ENCODE measurements at regions not wholly inside any gene's neighbourhood (a gene's known extent, or its start where the extent isn't known, plus 50 kb on each side); places are given as distances from the start of the nearest gene placed in this dataset.

- Histone ChIP-seq H3K9me3 (no peaks in the 10 kb centered on the region), H3K27me3 (no peaks in the 10 kb centered on the region), H3K4me3 (no peak overlapping the region), H3K27ac (no peak overlapping the region), H3K4me1 (peaks cover 0 to 12% (median 0%) of the 10 kb centered on the region in 4 donors), H3K36me3 (no peaks in the 10 kb centered on the region)
- intact Hi-C loops (cut with DNase I; ENCODE audit: low total_unique reads): no loop called here
- TF ChIP-seq, protein P1, sequence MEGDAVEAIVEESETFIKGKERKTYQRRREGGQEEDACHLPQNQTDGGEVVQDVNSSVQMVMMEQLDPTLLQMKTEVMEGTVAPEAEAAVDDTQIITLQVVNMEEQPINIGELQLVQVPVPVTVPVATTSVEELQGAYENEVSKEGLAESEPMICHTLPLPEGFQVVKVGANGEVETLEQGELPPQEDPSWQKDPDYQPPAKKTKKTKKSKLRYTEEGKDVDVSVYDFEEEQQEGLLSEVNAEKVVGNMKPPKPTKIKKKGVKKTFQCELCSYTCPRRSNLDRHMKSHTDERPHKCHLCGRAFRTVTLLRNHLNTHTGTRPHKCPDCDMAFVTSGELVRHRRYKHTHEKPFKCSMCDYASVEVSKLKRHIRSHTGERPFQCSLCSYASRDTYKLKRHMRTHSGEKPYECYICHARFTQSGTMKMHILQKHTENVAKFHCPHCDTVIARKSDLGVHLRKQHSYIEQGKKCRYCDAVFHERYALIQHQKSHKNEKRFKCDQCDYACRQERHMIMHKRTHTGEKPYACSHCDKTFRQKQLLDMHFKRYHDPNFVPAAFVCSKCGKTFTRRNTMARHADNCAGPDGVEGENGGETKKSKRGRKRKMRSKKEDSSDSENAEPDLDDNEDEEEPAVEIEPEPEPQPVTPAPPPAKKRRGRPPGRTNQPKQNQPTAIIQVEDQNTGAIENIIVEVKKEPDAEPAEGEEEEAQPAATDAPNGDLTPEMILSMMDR (IDR thresholded peaks at IDR 0.05): no peak
- DNase-seq: no peak
Measured at GRCh38 chr1:175840787-175841186, 97.4 kb upstream of the TNR start.

DNA sequence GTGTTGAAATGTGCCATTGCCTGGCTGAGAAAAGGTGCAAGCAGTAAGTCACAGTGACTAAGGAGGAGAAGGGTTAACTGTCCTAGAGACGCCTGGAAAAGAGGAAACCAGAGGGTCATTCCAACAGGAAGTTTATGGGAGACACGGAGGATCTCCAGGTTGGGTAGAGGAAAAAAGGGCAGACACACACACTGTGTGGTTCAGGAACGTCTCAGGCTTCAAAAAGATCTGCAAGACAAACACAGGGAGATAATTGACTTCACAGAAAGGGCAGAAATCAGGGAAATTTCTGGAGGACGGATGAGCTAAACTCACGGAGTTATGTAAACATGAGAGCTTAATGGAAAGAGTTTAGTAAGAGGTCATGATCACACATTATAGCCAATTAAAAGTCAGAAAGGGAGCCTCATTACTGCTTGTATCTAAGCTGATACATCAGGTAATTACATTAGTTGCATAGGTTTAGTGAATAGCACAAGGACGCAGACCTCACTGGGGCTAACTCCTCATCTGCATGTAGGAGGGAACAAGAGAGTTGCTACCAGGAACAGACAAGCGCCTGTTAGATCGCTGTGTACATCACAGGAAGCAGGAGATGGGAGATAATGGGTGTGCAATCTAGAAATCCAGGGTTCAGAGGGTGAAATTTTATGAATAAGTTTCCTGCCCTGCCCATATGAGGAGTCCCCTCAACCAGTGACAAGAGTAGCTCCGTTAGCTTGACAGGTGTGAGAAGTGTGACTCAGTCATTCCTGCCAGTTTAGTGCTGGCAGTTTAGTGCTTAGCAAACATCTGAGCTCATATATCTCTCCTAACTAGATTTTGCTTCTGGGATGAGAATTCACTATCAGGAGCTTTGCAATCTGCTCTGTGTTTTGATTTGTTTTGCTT, 96.6 kb upstream of the TNR start:
- Histone ChIP-seq H3K27me3 (no peaks in the 10 kb centered on the region), H3K36me3 (no peaks in the 10 kb centered on the region), H3K27ac (no peak overlapping the region), H3K9me3 (no peaks in the 10 kb centered on the region), H3K4me1 (peaks cover 0 to 6% (median 0%) of the 10 kb centered on the region in 4 donors), H3K4me3 (no peak overlapping the region)
- TF ChIP-seq, protein P1 (IDR thresholded peaks at IDR 0.05): no peak
- DNase-seq: no peak
- intact Hi-C loops (cut with DNase I; ENCODE audit: low total_unique reads): no loop called here

DNA sequence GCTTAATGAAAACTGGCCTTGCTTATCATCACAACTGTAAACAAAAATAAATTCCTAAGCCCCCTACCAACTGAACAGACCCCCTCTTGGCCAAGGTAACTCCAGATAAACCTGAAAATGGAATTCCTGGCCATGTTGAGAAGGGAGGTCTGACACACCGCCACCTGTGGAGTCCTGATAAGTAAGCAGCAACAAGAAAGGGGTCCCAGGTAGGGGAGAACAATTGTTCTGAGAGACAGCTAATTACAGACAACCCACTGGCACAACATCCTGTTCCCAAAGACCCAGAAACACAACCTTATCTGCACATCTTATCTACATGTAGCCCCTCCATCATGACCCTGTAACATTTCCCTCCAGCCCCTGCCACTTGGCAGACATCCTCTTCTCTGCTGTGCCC, 91.2 kb upstream of the TNR start:
- no peaks in the 10 kb centered on the region for H3K36me3 ChIP-seq
- H3K4me3 ChIP-seq: no peak overlapping the region
- no peak overlapping the region for H3K27ac ChIP-seq
- H3K27me3 ChIP-seq: no peaks in the 10 kb centered on the region
- no peaks in the 10 kb centered on the region for H3K4me1 ChIP-seq
- intact Hi-C loops (cut with DNase I; ENCODE audit: low total_unique reads): no loop called here
- DNase-seq: no peak
- TF ChIP-seq, protein P1 (IDR thresholded peaks at IDR 0.05): no peak
- no peaks in the 10 kb centered on the region for H3K9me3 ChIP-seq

DNA sequence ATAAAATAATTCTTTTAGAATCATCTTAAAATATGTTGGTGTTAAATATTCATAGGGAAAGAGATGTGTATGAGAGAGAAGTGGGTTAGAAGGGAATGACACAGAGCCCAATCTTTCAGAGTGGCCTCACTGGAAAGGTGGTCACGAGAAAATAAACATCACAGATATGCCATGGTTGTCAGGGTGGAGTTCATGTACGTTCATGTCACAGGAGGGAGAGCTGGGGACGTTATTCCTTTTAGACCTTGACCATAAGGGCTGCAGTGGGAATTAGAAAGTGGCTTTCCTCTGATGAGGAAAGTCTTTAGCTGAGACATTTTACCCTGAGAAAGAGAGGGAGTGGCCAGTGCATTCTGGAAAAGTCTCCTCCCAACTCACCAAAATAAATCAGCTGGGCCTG, 90.6 kb upstream of the TNR start:
- no peak for DNase-seq
- no peaks in the 10 kb centered on the region for H3K9me3 ChIP-seq
- no peaks in the 10 kb centered on the region for H3K4me1 ChIP-seq
- H3K36me3 ChIP-seq: no peaks in the 10 kb centered on the region
- TF ChIP-seq, protein P1 (IDR thresholded peaks at IDR 0.05): no peak
- H3K27me3 ChIP-seq: no peaks in the 10 kb centered on the region
- H3K4me3 ChIP-seq: no peak overlapping the region
- H3K27ac ChIP-seq: no peak overlapping the region
- intact Hi-C loops (cut with DNase I; ENCODE audit: low total_unique reads): no loop called here

GRCh38 chr1:175833502-175833901, 90.1 kb upstream of the TNR start:
- DNase-seq: no peak
- H3K9me3 ChIP-seq: no peaks in the 10 kb centered on the region
- H3K27me3 ChIP-seq: no peaks in the 10 kb centered on the region
- H3K36me3 ChIP-seq: no peaks in the 10 kb centered on the region
- H3K4me1 ChIP-seq: no peaks in the 10 kb centered on the region
- H3K4me3 ChIP-seq: no peak overlapping the region
- intact Hi-C loops (cut with DNase I; ENCODE audit: low total_unique reads): no loop called here
- no peak overlapping the region for H3K27ac ChIP-seq
- TF ChIP-seq, protein P1 (IDR thresholded peaks at IDR 0.05): no peak
